ENCODE measurements at regions not wholly inside any gene's neighbourhood (a gene's known extent, or its start where the extent isn't known, plus 50 kb on each side); places are given as distances from the start of the nearest gene placed in this dataset.

- no peak for DNase-seq
Measured at GRCh38 chr9:80158554-80159170, 586.9 kb downstream of the TLE4 start.

GRCh38 chr9:80158131-80158530 is 586.4 kb downstream of the TLE4 start:
- DNase-seq, result no peak

GRCh38 chr9:80157561-80157983 is 585.8 kb downstream of the TLE4 start:
- no peak for DNase-seq

- no peak for DNase-seq
Measured at GRCh38 chr9:80156756-80157472, 585.1 kb downstream of the TLE4 start.

GRCh38 chr9:80156262-80156661 is 584.5 kb downstream of the TLE4 start:
- DNase-seq, result no peak

GRCh38 chr9:80147866-80148265 is 576.1 kb downstream of the TLE4 start:
- no peak for DNase-seq

GRCh38 chr9:80146466-80146865 is 574.7 kb downstream of the TLE4 start:
- DNase-seq, result no peak

GRCh38 chr9:80144856-80145255 is 573.1 kb downstream of the TLE4 start:
- DNase-seq, result no peak

GRCh38 chr9:80144406-80144805 is 572.6 kb downstream of the TLE4 start:
- DNase-seq, result no peak

- DNase-seq, result no peak
Measured at GRCh38 chr9:80143899-80144298, 572.1 kb downstream of the TLE4 start.

GRCh38 chr9:80134487-80134886 is 562.7 kb downstream of the TLE4 start:
- no peak for DNase-seq

- no peak for DNase-seq
Measured at GRCh38 chr9:80131627-80132026, 559.9 kb downstream of the TLE4 start.

- DNase-seq, result no peak
Measured at GRCh38 chr9:80127920-80128319, 556.2 kb downstream of the TLE4 start.

GRCh38 chr9:80125731-80126264 is 554.0 kb downstream of the TLE4 start:
- no peak for DNase-seq

GRCh38 chr9:80117031-80117430 is 545.3 kb downstream of the TLE4 start:
- no peak for DNase-seq

GRCh38 chr9:80114241-80114640 is 542.5 kb downstream of the TLE4 start:
- no peak for DNase-seq

GRCh38 chr9:80107931-80108660 is 536.3 kb downstream of the TLE4 start:
- DNase-seq, result no peak

GRCh38 chr9:80097476-80097875 is 525.7 kb downstream of the TLE4 start:
- no peak for DNase-seq

GRCh38 chr9:80094176-80094771 is 522.5 kb downstream of the TLE4 start:
- DNase-seq, result no peak

- DNase-seq, result no peak
Measured at GRCh38 chr9:80093695-80094094, 521.9 kb downstream of the TLE4 start.

- DNase-seq, result no peak
Measured at GRCh38 chr9:80091526-80091925, 519.8 kb downstream of the TLE4 start.

- no peak for DNase-seq
Measured at GRCh38 chr9:80090317-80090716, 518.6 kb downstream of the TLE4 start.

- no peak for DNase-seq
Measured at GRCh38 chr9:80086822-80087345, 515.1 kb downstream of the TLE4 start.

All from activated T-cell treated with anti-CD3 and anti-CD28 coated beads, Interleukin-2, amount 50 U/mL, for 1 hour (primary cell).